K562 (cell line): ENCODE measurements at regions not wholly inside any gene's neighbourhood (a gene's known extent, or its start where the extent isn't known, plus 50 kb on each side); places are given as distances from the start of the nearest gene placed in this dataset.

ENCODE experiments used
- ATAC-seq: fragments of 200-7000 bp; cut with Tn5 transposase; 3 replicates; pipeline ENCODE4 v1.9.1; 2020; ENCODE audit warnings: moderate library complexity
- BruUV-seq: library from RNA; stranded (reverse); fragments of 400-500 nt; replicated peaks from 2 replicates; lab custom pipeline; 2021; lab: Mats Ljungman, UMichigan
- CTCF ChIA-PET: fragments of 300-600 bp; formaldehyde crosslinking; extraction: SDS; loops from one replicate; lab custom pipeline; 2021; ENCODE audit warnings: low intra/inter-chr PET ratio; lab: Yijun Ruan, JAX
- POLR2A ChIA-PET: fragments of 300-600, 350-650 bp; sonication (Branson Sonifier 250); formaldehyde crosslinking; extraction: SDS; loops from one replicate; lab custom pipeline; 2021; ENCODE audit warnings: antibody characterized with exemption, inconsistent platforms; lab: Yijun Ruan, JAX
- DNase-seq, 4 experiments: peaks; one replicate each; pipeline versions ENCODE4 v3.0.0 to v3.0.0-alpha.2; 2011 to 2018; ENCODE audit warnings: low spot score in 3 of 4, mixed read lengths in 3 of 4; ENCODE audit errors: extremely low read depth in 1 of 4
- FAIRE-seq: peaks from 2 replicates; lab custom pipeline; 2011; peaks lifted over from hg19 to GRCh38; lab: Jason Lieb, UNC
- H2AFZ ChIP-seq: 2 replicates; pipeline ENCODE4 v1.6.0; 2011; ENCODE audit warnings: low read depth, low read length, control low read depth, inconsistent platforms
- H3K27ac ChIP-seq: fragments of 200-600 bp; 3 replicates; pipeline ENCODE4 v1.8.0; 2011; ENCODE audit warnings: low read depth, mild to moderate bottlenecking, control low read depth, inconsistent platforms, low read length, moderate library complexity, mixed read lengths; ENCODE audit errors: extremely low read depth
- H3K27me3 ChIP-seq, 2 experiments: fragments of 300-600 bp in 1 of 2; 2 replicates in 1 of 2; 3 replicates in 1 of 2; pipeline versions ENCODE4 v1.6.0 to v1.8.0; 2011; ENCODE audit warnings: inconsistent platforms in 2 of 2, low read length in 2 of 2, mild to moderate bottlenecking in 1 of 2, mixed read lengths in 1 of 2, moderate library complexity in 1 of 2; ENCODE audit not compliant: control insufficient read depth in 2 of 2, insufficient read depth in 2 of 2
- H3K36me3 ChIP-seq: fragments of 300-600 bp; 3 replicates; pipeline ENCODE4 v1.8.0; 2011; ENCODE audit warnings: mild to moderate bottlenecking, low read length, inconsistent platforms; ENCODE audit not compliant: control insufficient read depth, insufficient read depth
- H3K4me1 ChIP-seq, 2 experiments: fragments of 200-600 bp in 1 of 2; replicated peaks in 1 of 2; 2 replicates in 1 of 2; 3 replicates in 1 of 2; pipeline versions ENCODE4 v1.5.1 to v1.8.0; 2011; ENCODE audit warnings: inconsistent platforms in 2 of 2, low read length in 2 of 2, mild to moderate bottlenecking in 1 of 2, mixed read lengths in 1 of 2, moderate library complexity in 1 of 2; ENCODE audit not compliant: control insufficient read depth in 2 of 2, insufficient read depth in 2 of 2
- H3K4me2 ChIP-seq: 2 replicates; pipeline ENCODE4 v1.6.1; 2011; ENCODE audit warnings: low read length, control low read depth, inconsistent platforms, mixed read lengths; ENCODE audit not compliant: insufficient read depth
- H3K4me3 ChIP-seq: fragments of 200-600 bp; sonication (generic), shearing (Covaris generic); 2 replicates; pipeline ENCODE4 v1.5.1; 2016; ENCODE audit warnings: control low read depth, inconsistent platforms
- H3K79me2 ChIP-seq: fragments of 200-600 bp; 3 replicates; pipeline ENCODE4 v1.8.0; 2011; ENCODE audit warnings: low read length, inconsistent platforms; ENCODE audit not compliant: control insufficient read depth, insufficient read depth
- H3K9ac ChIP-seq, 2 experiments: 2 replicates each; pipeline versions ENCODE4 v1.6.0 to v1.6.1; 2011; ENCODE audit warnings: low read depth in 2 of 2, low read length in 2 of 2, control low read depth in 1 of 2, inconsistent platforms in 1 of 2, mild to moderate bottlenecking in 1 of 2, mixed read lengths in 1 of 2; ENCODE audit not compliant: insufficient read depth in 1 of 2
- H3K9me1 ChIP-seq: one replicate; pipeline ENCODE4 v1.6.0; 2011; ENCODE audit warnings: inconsistent platforms, mild to moderate bottlenecking, low read length, moderate library complexity; ENCODE audit not compliant: control insufficient read depth, insufficient read depth
- H3K9me3 ChIP-seq: replicated peaks from 2 replicates; pipeline ENCODE4 v1.5.1; 2011; ENCODE audit warnings: low read depth, low read length, inconsistent platforms; ENCODE audit not compliant: control insufficient read depth, insufficient read depth
- H4K20me1 ChIP-seq: replicated peaks from 2 replicates; pipeline ENCODE4 v1.6.1; 2011; ENCODE audit warnings: low read length, inconsistent platforms, mixed read lengths; ENCODE audit not compliant: control insufficient read depth, insufficient read depth
- ARHGAP35 ChIP-seq: fragments of 450-650 bp; IDR thresholded peaks from 2 replicates; pipeline ENCODE4 v1.6.1; 2018; ENCODE audit not compliant: partially characterized antibody
- CCAR2 ChIP-seq: fragments of 200-400 bp; formaldehyde crosslinking; IDR thresholded peaks from 2 replicates; pipeline ENCODE4 v1.6.1; 2017; ENCODE audit warnings: mild to moderate bottlenecking, low read depth, low read length
- SP1 ChIP-seq: sonication (generic); formaldehyde crosslinking; IDR thresholded peaks from 2 replicates; pipeline ENCODE4 v1.8.1; 2022; ENCODE audit warnings: mild to moderate bottlenecking, missing genetic modification reagents
- SRSF3 ChIP-seq: fragments of 200-400 bp; formaldehyde crosslinking; IDR thresholded peaks from 2 replicates; pipeline ENCODE4 v1.6.1; 2016; ENCODE audit warnings: mild to moderate bottlenecking, low read length, moderate library complexity; ENCODE audit not compliant: insufficient read depth
- WGBS: fragments of 100-300 bp; shearing (Covaris generic); methylation state at CpG from one replicate; pipeline ENCODE4 v1.1.6; 2016; ENCODE audit warnings: low coverage, mixed read lengths; ENCODE audit not compliant: insufficient coverage; ENCODE audit errors: missing lambda C conversion rate; 5-methylcytosine and 5-hydroxymethylcytosine counted together
- in situ Hi-C: fragments of 300-500 bp; cut with MboI; formaldehyde crosslinking; loops from 4 replicates; pipeline ENCODE4 v1.15.0; 2018; ENCODE audit warnings: inconsistent platforms, mixed read lengths
- intact Hi-C: fragments of 100-400 bp; cut with micrococcal nuclease; formaldehyde crosslinking; loops from 2 replicates; pipeline ENCODE4 v1.14.2; 2022
- TF ChIP-seq, protein P1 (sequence below): fragments of 450-650 bp; IDR thresholded peaks from 2 replicates; pipeline ENCODE4 v1.6.1; 2016; ENCODE audit warnings: mild to moderate bottlenecking, moderate library complexity

DNA sequence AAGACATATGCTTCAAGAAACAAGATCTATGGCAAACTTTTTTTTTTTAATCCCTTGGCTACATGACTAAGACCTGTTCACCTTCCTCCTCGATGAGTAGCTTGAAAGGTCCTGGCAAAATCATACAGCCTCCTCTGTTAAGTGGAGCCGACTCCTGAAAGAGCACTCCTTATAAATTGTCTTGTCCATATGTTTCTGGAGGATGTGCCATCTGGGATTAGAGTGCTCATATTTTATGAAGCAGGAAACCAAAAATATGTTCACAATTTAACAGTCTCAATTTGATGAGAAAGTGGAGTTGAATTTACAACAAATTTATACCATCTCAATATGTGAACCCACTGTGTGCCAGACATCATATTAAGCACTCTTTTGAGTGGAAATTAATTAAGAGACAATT lies 912.1 kb upstream of the FAT3 start:
- DNase-seq (no peak), FAIRE-seq (no peak), ATAC-seq (no peak)
- H4K20me1 ChIP-seq = no peaks in the 10 kb centered on the region
- in situ Hi-C loops = no loop called here
- H2AFZ ChIP-seq = no peak overlapping the region
- H3K79me2 ChIP-seq = no peaks in the 10 kb centered on the region
- H3K9me1 ChIP-seq = no peaks in the 10 kb centered on the region
- ChIA-PET POLR2A (no interaction called here), CTCF (no interaction called here)
- no peak overlapping the region for H3K27ac ChIP-seq
- H3K36me3 ChIP-seq = no peaks in the 10 kb centered on the region
- no peak overlapping the region for H3K9ac ChIP-seq
- WGBS = 0% methylated on average over 2 of the region's 2 CpGs
- TF ChIP-seq ARHGAP35 (no peak), SRSF3 (no peak), CCAR2 (no peak), SP1 (CRISPR knock-in tag) (no peak)
- TF ChIP-seq, protein P1, sequence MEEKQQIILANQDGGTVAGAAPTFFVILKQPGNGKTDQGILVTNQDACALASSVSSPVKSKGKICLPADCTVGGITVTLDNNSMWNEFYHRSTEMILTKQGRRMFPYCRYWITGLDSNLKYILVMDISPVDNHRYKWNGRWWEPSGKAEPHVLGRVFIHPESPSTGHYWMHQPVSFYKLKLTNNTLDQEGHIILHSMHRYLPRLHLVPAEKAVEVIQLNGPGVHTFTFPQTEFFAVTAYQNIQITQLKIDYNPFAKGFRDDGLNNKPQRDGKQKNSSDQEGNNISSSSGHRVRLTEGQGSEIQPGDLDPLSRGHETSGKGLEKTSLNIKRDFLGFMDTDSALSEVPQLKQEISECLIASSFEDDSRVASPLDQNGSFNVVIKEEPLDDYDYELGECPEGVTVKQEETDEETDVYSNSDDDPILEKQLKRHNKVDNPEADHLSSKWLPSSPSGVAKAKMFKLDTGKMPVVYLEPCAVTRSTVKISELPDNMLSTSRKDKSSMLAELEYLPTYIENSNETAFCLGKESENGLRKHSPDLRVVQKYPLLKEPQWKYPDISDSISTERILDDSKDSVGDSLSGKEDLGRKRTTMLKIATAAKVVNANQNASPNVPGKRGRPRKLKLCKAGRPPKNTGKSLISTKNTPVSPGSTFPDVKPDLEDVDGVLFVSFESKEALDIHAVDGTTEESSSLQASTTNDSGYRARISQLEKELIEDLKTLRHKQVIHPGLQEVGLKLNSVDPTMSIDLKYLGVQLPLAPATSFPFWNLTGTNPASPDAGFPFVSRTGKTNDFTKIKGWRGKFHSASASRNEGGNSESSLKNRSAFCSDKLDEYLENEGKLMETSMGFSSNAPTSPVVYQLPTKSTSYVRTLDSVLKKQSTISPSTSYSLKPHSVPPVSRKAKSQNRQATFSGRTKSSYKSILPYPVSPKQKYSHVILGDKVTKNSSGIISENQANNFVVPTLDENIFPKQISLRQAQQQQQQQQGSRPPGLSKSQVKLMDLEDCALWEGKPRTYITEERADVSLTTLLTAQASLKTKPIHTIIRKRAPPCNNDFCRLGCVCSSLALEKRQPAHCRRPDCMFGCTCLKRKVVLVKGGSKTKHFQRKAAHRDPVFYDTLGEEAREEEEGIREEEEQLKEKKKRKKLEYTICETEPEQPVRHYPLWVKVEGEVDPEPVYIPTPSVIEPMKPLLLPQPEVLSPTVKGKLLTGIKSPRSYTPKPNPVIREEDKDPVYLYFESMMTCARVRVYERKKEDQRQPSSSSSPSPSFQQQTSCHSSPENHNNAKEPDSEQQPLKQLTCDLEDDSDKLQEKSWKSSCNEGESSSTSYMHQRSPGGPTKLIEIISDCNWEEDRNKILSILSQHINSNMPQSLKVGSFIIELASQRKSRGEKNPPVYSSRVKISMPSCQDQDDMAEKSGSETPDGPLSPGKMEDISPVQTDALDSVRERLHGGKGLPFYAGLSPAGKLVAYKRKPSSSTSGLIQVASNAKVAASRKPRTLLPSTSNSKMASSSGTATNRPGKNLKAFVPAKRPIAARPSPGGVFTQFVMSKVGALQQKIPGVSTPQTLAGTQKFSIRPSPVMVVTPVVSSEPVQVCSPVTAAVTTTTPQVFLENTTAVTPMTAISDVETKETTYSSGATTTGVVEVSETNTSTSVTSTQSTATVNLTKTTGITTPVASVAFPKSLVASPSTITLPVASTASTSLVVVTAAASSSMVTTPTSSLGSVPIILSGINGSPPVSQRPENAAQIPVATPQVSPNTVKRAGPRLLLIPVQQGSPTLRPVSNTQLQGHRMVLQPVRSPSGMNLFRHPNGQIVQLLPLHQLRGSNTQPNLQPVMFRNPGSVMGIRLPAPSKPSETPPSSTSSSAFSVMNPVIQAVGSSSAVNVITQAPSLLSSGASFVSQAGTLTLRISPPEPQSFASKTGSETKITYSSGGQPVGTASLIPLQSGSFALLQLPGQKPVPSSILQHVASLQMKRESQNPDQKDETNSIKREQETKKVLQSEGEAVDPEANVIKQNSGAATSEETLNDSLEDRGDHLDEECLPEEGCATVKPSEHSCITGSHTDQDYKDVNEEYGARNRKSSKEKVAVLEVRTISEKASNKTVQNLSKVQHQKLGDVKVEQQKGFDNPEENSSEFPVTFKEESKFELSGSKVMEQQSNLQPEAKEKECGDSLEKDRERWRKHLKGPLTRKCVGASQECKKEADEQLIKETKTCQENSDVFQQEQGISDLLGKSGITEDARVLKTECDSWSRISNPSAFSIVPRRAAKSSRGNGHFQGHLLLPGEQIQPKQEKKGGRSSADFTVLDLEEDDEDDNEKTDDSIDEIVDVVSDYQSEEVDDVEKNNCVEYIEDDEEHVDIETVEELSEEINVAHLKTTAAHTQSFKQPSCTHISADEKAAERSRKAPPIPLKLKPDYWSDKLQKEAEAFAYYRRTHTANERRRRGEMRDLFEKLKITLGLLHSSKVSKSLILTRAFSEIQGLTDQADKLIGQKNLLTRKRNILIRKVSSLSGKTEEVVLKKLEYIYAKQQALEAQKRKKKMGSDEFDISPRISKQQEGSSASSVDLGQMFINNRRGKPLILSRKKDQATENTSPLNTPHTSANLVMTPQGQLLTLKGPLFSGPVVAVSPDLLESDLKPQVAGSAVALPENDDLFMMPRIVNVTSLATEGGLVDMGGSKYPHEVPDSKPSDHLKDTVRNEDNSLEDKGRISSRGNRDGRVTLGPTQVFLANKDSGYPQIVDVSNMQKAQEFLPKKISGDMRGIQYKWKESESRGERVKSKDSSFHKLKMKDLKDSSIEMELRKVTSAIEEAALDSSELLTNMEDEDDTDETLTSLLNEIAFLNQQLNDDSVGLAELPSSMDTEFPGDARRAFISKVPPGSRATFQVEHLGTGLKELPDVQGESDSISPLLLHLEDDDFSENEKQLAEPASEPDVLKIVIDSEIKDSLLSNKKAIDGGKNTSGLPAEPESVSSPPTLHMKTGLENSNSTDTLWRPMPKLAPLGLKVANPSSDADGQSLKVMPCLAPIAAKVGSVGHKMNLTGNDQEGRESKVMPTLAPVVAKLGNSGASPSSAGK = no peak
- no TSS peak for BruUV-seq
- no peaks in the 10 kb centered on the region for H3K9me3 ChIP-seq
- no peaks in the 10 kb centered on the region for H3K27me3 ChIP-seq
- intact Hi-C loops = no loop called here
- H3K4me1 ChIP-seq = no peaks in the 10 kb centered on the region
- no peak overlapping the region for H3K4me2 ChIP-seq
- H3K4me3 ChIP-seq = no peak overlapping the region
